Trophoblast cell (in vitro differentiated cells and primary cell): ENCODE measurements at regions not wholly inside any gene's neighbourhood (a gene's known extent, or its start where the extent isn't known, plus 50 kb on each side); places are given as distances from the start of the nearest gene placed in this dataset.

Experiments used
- DNase-seq, 2 donors: peaks; one replicate each; pipeline ENCODE4 v3.0.0-alpha.2; 2016
- H2AFZ ChIP-seq: 2 replicates; pipeline ENCODE4 v1.6.1; 2013; ENCODE audit warnings: low read length, moderate library complexity, mild to moderate bottlenecking; ENCODE audit not compliant: insufficient read depth, poor library complexity
- H2AK5ac ChIP-seq: 2 replicates; pipeline ENCODE4 v1.6.1; 2013; ENCODE audit warnings: mild to moderate bottlenecking, low read length
- H2BK120ac ChIP-seq: 2 replicates; pipeline ENCODE4 v1.6.1; 2013; ENCODE audit warnings: low read length, mild to moderate bottlenecking, moderate library complexity; ENCODE audit not compliant: insufficient read depth, poor library complexity
- H2BK12ac ChIP-seq: 2 replicates; pipeline ENCODE4 v1.6.1; 2013; ENCODE audit warnings: mild to moderate bottlenecking, low read length, moderate library complexity
- H2BK5ac ChIP-seq: 2 replicates; pipeline ENCODE4 v1.6.1; 2013; ENCODE audit warnings: low read length, low read depth, moderate library complexity, mild to moderate bottlenecking; ENCODE audit not compliant: poor library complexity
- H3K14ac ChIP-seq: 2 replicates; pipeline ENCODE4 v1.6.1; 2013; ENCODE audit warnings: mild to moderate bottlenecking, low read length
- H3K18ac ChIP-seq: 2 replicates; pipeline ENCODE4 v1.6.1; 2013; ENCODE audit warnings: mild to moderate bottlenecking, low read length
- H3K23ac ChIP-seq: 2 replicates; pipeline ENCODE4 v1.6.1; 2013; ENCODE audit warnings: low read length
- H3K27ac ChIP-seq: 2 replicates; pipeline ENCODE4 v1.5.1; 2013; ENCODE audit warnings: low read depth, mild to moderate bottlenecking, inconsistent platforms, low read length, moderate library complexity
- H3K27me3 ChIP-seq: 2 replicates; pipeline ENCODE4 v1.6.1; 2013; ENCODE audit warnings: inconsistent platforms, mild to moderate bottlenecking, low read length, moderate library complexity; ENCODE audit not compliant: insufficient read depth
- H3K36me3 ChIP-seq, 2 experiments: 1 replicate in 1 of 2; 2 replicates in 1 of 2; pipeline ENCODE4 v1.6.1; 2013; ENCODE audit warnings: low read length in 2 of 2, mild to moderate bottlenecking in 2 of 2, moderate library complexity in 1 of 2; ENCODE audit not compliant: insufficient read depth in 2 of 2, control insufficient read depth in 1 of 2
- H3K4ac ChIP-seq: 2 replicates; pipeline ENCODE4 v1.6.1; 2013; ENCODE audit warnings: low read depth, mild to moderate bottlenecking, low read length, moderate library complexity
- H3K4me1 ChIP-seq, 2 experiments: 1 replicate in 1 of 2; 2 replicates in 1 of 2; pipeline ENCODE4 v1.6.1; 2013; ENCODE audit warnings: low read length in 2 of 2, mild to moderate bottlenecking in 2 of 2, moderate library complexity in 1 of 2; ENCODE audit not compliant: insufficient read depth in 2 of 2, control insufficient read depth in 1 of 2
- H3K4me2 ChIP-seq: 2 replicates; pipeline ENCODE4 v1.6.1; 2013; ENCODE audit warnings: inconsistent platforms, mild to moderate bottlenecking, low read length, moderate library complexity
- H3K4me3 ChIP-seq: 2 replicates; pipeline ENCODE4 v1.5.1; 2013; ENCODE audit warnings: mild to moderate bottlenecking, low read depth, low read length, inconsistent platforms
- H3K79me1 ChIP-seq: one replicate; pipeline ENCODE4 v1.6.1; 2013; ENCODE audit warnings: low read length
- H3K79me2 ChIP-seq: 2 replicates; pipeline ENCODE4 v1.6.1; 2013; ENCODE audit warnings: low read length, mild to moderate bottlenecking; ENCODE audit not compliant: control insufficient read depth, insufficient read depth, poor library complexity
- H3K9ac ChIP-seq: 2 replicates; pipeline ENCODE4 v1.6.1; 2013; ENCODE audit warnings: mild to moderate bottlenecking, low read length
- H3K9me3 ChIP-seq: 2 replicates; pipeline ENCODE4 v1.6.1; 2013; ENCODE audit warnings: low read depth, mild to moderate bottlenecking, control low read depth, inconsistent platforms, low read length; ENCODE audit not compliant: insufficient read depth
- H4K12ac ChIP-seq: 2 replicates; pipeline ENCODE4 v1.6.1; 2013; ENCODE audit warnings: low read depth, mild to moderate bottlenecking, low read length, moderate library complexity
- H4K8ac ChIP-seq: 2 replicates; pipeline ENCODE4 v1.6.1; 2013; ENCODE audit warnings: low read depth, mild to moderate bottlenecking, low read length, moderate library complexity
- H4K91ac ChIP-seq: one replicate; pipeline ENCODE4 v1.6.1; 2013; ENCODE audit warnings: low read depth, mild to moderate bottlenecking, low read length, moderate library complexity
- WGBS: extraction: QIAGEN DNeasy Blood & Tissue Kit; methylation state at CpG from one replicate; pipeline ENCODE4 v1.1.7; 2013; ENCODE audit warnings: missing lambda C conversion rate; ENCODE audit not compliant: insufficient read length, insufficient coverage; ENCODE audit errors: extremely low coverage; 5-methylcytosine and 5-hydroxymethylcytosine counted together

GRCh38 chr22:44574057-44574639 lies 76.1 kb upstream of the RTL6 start:
- Histone ChIP-seq H3K27me3 (no peaks in the 10 kb centered on the region), H3K23ac (no peak overlapping the region), H3K27ac (no peak overlapping the region), H2AFZ (no peak overlapping the region), H3K36me3 (no peaks in the 10 kb centered on the region), H2BK5ac (no peak overlapping the region), H3K9ac (no peak overlapping the region), H3K79me1 (no peaks in the 10 kb centered on the region), H4K91ac (no peak overlapping the region), H4K12ac (no peak overlapping the region), H2BK12ac (no peak overlapping the region), H4K8ac (no peak overlapping the region), H3K9me3 (peaks cover 8% of the 10 kb centered on the region), H3K4me2 (no peak overlapping the region), H3K4me3 (no peak overlapping the region), H3K79me2 (no peaks in the 10 kb centered on the region), H3K4ac (no peak overlapping the region), H3K4me1 (no peaks in the 10 kb centered on the region), H2AK5ac (no peak overlapping the region), H3K14ac (no peak overlapping the region), H3K18ac (no peak overlapping the region), H2BK120ac (no peak overlapping the region)
- WGBS, result no CpG with 5 or more reads among the region's 10 CpGs
- no peak for DNase-seq

GRCh38 chr22:44573451-44573850 lies 75.4 kb upstream of the RTL6 start:
- H3K27ac ChIP-seq, result no peak overlapping the region
- H3K9ac ChIP-seq, result no peak overlapping the region
- H3K4me3 ChIP-seq, result no peak overlapping the region
- no peaks in the 10 kb centered on the region for H3K36me3 ChIP-seq
- no peaks in the 10 kb centered on the region for H3K79me2 ChIP-seq
- H2AK5ac ChIP-seq, result no peak overlapping the region
- H2AFZ ChIP-seq, result no peak overlapping the region
- no peak overlapping the region for H4K91ac ChIP-seq
- no peak overlapping the region for H2BK5ac ChIP-seq
- WGBS, result no CpG with 5 or more reads among the region's 4 CpGs
- no peak for DNase-seq
- peaks cover 8% of the 10 kb centered on the region for H3K9me3 ChIP-seq
- H3K4me2 ChIP-seq, result no peak overlapping the region
- H3K4me1 ChIP-seq, result no peaks in the 10 kb centered on the region
- no peak overlapping the region for H4K8ac ChIP-seq
- no peak overlapping the region for H3K18ac ChIP-seq
- H2BK120ac ChIP-seq, result no peak overlapping the region
- H3K27me3 ChIP-seq, result no peaks in the 10 kb centered on the region
- no peak overlapping the region for H4K12ac ChIP-seq
- no peak overlapping the region for H3K23ac ChIP-seq
- H3K14ac ChIP-seq, result no peak overlapping the region
- no peak overlapping the region for H2BK12ac ChIP-seq
- H3K4ac ChIP-seq, result no peak overlapping the region
- no peaks in the 10 kb centered on the region for H3K79me1 ChIP-seq

GRCh38 chr22:44572414-44573207 lies 74.6 kb upstream of the RTL6 start:
- no peak overlapping the region for H2AFZ ChIP-seq
- no peak overlapping the region for H3K14ac ChIP-seq
- H3K27ac ChIP-seq, result no peak overlapping the region
- no peak overlapping the region for H4K12ac ChIP-seq
- H3K4me1 ChIP-seq, result no peaks in the 10 kb centered on the region
- no peak overlapping the region for H3K23ac ChIP-seq
- H2BK12ac ChIP-seq, result no peak overlapping the region
- no peak overlapping the region for H3K18ac ChIP-seq
- no peak overlapping the region for H2BK120ac ChIP-seq
- no peak overlapping the region for H3K9ac ChIP-seq
- H3K4me2 ChIP-seq, result no peak overlapping the region
- no peak overlapping the region for H2AK5ac ChIP-seq
- no peak overlapping the region for H3K4ac ChIP-seq
- H3K4me3 ChIP-seq, result no peak overlapping the region
- H2BK5ac ChIP-seq, result no peak overlapping the region
- H4K8ac ChIP-seq, result no peak overlapping the region
- H3K9me3 ChIP-seq, result peaks cover 8% of the 10 kb centered on the region
- no peaks in the 10 kb centered on the region for H3K79me1 ChIP-seq
- no peaks in the 10 kb centered on the region for H3K79me2 ChIP-seq
- no CpG with 5 or more reads among the region's 14 CpGs for WGBS
- no peak for DNase-seq
- H3K27me3 ChIP-seq, result no peaks in the 10 kb centered on the region
- no peak overlapping the region for H4K91ac ChIP-seq
- no peaks in the 10 kb centered on the region for H3K36me3 ChIP-seq

GRCh38 chr22:44571566-44572413 lies 73.8 kb upstream of the RTL6 start:
- H2AK5ac ChIP-seq, result no peak overlapping the region
- H4K91ac ChIP-seq, result no peak overlapping the region
- H2AFZ ChIP-seq, result no peak overlapping the region
- H2BK120ac ChIP-seq, result no peak overlapping the region
- no peaks in the 10 kb centered on the region for H3K36me3 ChIP-seq
- H3K4me2 ChIP-seq, result no peak overlapping the region
- no peak overlapping the region for H3K23ac ChIP-seq
- DNase-seq, result no peak
- WGBS, result no CpG with 5 or more reads among the region's 29 CpGs
- no peak overlapping the region for H2BK5ac ChIP-seq
- H3K9ac ChIP-seq, result no peak overlapping the region
- peaks cover 8% of the 10 kb centered on the region for H3K9me3 ChIP-seq
- H4K12ac ChIP-seq, result no peak overlapping the region
- H3K4ac ChIP-seq, result no peak overlapping the region
- no peak overlapping the region for H3K18ac ChIP-seq
- no peak overlapping the region for H3K14ac ChIP-seq
- H4K8ac ChIP-seq, result no peak overlapping the region
- no peaks in the 10 kb centered on the region for H3K79me1 ChIP-seq
- no peaks in the 10 kb centered on the region for H3K4me1 ChIP-seq
- H3K4me3 ChIP-seq, result no peak overlapping the region
- H3K79me2 ChIP-seq, result no peaks in the 10 kb centered on the region
- H3K27me3 ChIP-seq, result no peaks in the 10 kb centered on the region
- H2BK12ac ChIP-seq, result no peak overlapping the region
- H3K27ac ChIP-seq, result no peak overlapping the region
